Neutrophil (primary cell): ENCODE measurements at regions not wholly inside any gene's neighbourhood (a gene's known extent, or its start where the extent isn't known, plus 50 kb on each side); places are given as distances from the start of the nearest gene placed in this dataset.

Experiments used
- H3K27ac ChIP-seq: fragments of 200-600 bp; sonication (generic); 2 replicates; pipeline ENCODE4 v1.5.1; 2016; ENCODE audit warnings: mild to moderate bottlenecking, moderate library complexity
- H3K27me3 ChIP-seq: fragments of 200-600 bp; sonication (generic); 2 replicates; pipeline ENCODE4 v1.6.0; 2016; ENCODE audit warnings: mild to moderate bottlenecking
- H3K36me3 ChIP-seq: fragments of 200-600 bp; sonication (generic); 2 replicates; pipeline ENCODE4 v1.5.1; 2017
- H3K4me1 ChIP-seq, 2 experiments: fragments of 200-600 bp in 1 of 2; sonication (generic) in 1 of 2; 1 replicate in 1 of 2; 2 replicates in 1 of 2; pipeline versions ENCODE4 v1.5.1 to v1.6.1; 2013 to 2016; ENCODE audit warnings: low read depth in 1 of 2, low read length in 1 of 2, mild to moderate bottlenecking in 1 of 2, moderate library complexity in 1 of 2; ENCODE audit not compliant: control insufficient read depth in 1 of 2, insufficient read depth in 1 of 2
- H3K4me3 ChIP-seq, 2 experiments: fragments of 200-600 bp in 1 of 2; sonication (generic) in 1 of 2; 1 replicate in 1 of 2; 2 replicates in 1 of 2; pipeline ENCODE4 v1.5.1; 2013 to 2016; ENCODE audit warnings: low read depth in 1 of 2, low read length in 1 of 2, mild to moderate bottlenecking in 1 of 2, moderate library complexity in 1 of 2
- H3K9me3 ChIP-seq: fragments of 200-600 bp; sonication (generic); 2 replicates; pipeline ENCODE4 v1.5.1; 2016
- CTCF ChIP-seq: fragments of 200-600 bp; sonication (generic); IDR thresholded peaks from 2 replicates; pipeline ENCODE4 v1.5.1; 2016; ENCODE audit warnings: antibody characterized with exemption

- Histone ChIP-seq H3K36me3 (no peaks in the 10 kb centered on the region), H3K4me3 (no peak overlapping the region), H3K9me3 (no peaks in the 10 kb centered on the region), H3K4me1 (no peaks in the 10 kb centered on the region), H3K27ac (no peak overlapping the region), H3K27me3 (no peaks in the 10 kb centered on the region)
- no peak for TF ChIP-seq CTCF
Measured at GRCh38 chr5:118604106-118604505, 384.2 kb downstream of the DTWD2 start.

- TF ChIP-seq CTCF: no peak
- no peaks in the 10 kb centered on the region for H3K9me3 ChIP-seq
- no peaks in the 10 kb centered on the region for H3K27me3 ChIP-seq
- no peaks in the 10 kb centered on the region for H3K36me3 ChIP-seq
- H3K4me3 ChIP-seq: no peak overlapping the region
- no peak overlapping the region for H3K27ac ChIP-seq
- no peaks in the 10 kb centered on the region for H3K4me1 ChIP-seq
Measured at GRCh38 chr5:118603278-118603677, 385.1 kb downstream of the DTWD2 start.

GRCh38 chr5:118598311-118598710, 390.0 kb downstream of the DTWD2 start:
- no peaks in the 10 kb centered on the region for H3K27me3 ChIP-seq
- no peaks in the 10 kb centered on the region for H3K9me3 ChIP-seq
- no peak overlapping the region for H3K4me3 ChIP-seq
- no peaks in the 10 kb centered on the region for H3K4me1 ChIP-seq
- TF ChIP-seq CTCF: no peak
- H3K27ac ChIP-seq: no peak overlapping the region
- no peaks in the 10 kb centered on the region for H3K36me3 ChIP-seq

GRCh38 chr5:118597543-118597942, 390.8 kb downstream of the DTWD2 start:
- Histone ChIP-seq H3K27ac (no peak overlapping the region), H3K27me3 (no peaks in the 10 kb centered on the region), H3K4me3 (no peak overlapping the region), H3K36me3 (no peaks in the 10 kb centered on the region), H3K4me1 (no peaks in the 10 kb centered on the region), H3K9me3 (no peaks in the 10 kb centered on the region)
- no peak for TF ChIP-seq CTCF

GRCh38 chr5:118596255-118596654, 392.1 kb downstream of the DTWD2 start:
- no peak for TF ChIP-seq CTCF
- no peak overlapping the region for H3K27ac ChIP-seq
- no peaks in the 10 kb centered on the region for H3K36me3 ChIP-seq
- H3K4me1 ChIP-seq: no peaks in the 10 kb centered on the region
- no peak overlapping the region for H3K4me3 ChIP-seq
- H3K27me3 ChIP-seq: no peaks in the 10 kb centered on the region
- no peaks in the 10 kb centered on the region for H3K9me3 ChIP-seq

GRCh38 chr5:118593003-118593328, 395.4 kb downstream of the DTWD2 start:
- H3K27me3 ChIP-seq: no peaks in the 10 kb centered on the region
- no peak overlapping the region for H3K27ac ChIP-seq
- H3K9me3 ChIP-seq: no peaks in the 10 kb centered on the region
- no peaks in the 10 kb centered on the region for H3K4me1 ChIP-seq
- no peak for TF ChIP-seq CTCF
- no peak overlapping the region for H3K4me3 ChIP-seq
- H3K36me3 ChIP-seq: no peaks in the 10 kb centered on the region
